ENCODE measurements at regions not wholly inside any gene's neighbourhood (a gene's known extent, or its start where the extent isn't known, plus 50 kb on each side); places are given as distances from the start of the nearest gene placed in this dataset.

- no peaks in the 10 kb centered on the region for H3K79me2 ChIP-seq (ENCODE audit: control insufficient read depth, insufficient read depth, low read length)
- DNase-seq (no peak), ATAC-seq (ENCODE audit: low read depth) (no peak)
- no peaks in the 10 kb centered on the region for H3K9me3 ChIP-seq (ENCODE audit: control extremely low read depth in 1 of 3, control insufficient read depth in 2 of 3, insufficient read depth in 1 of 3, low read length in 2 of 3)
- H3K4me1 ChIP-seq (ENCODE audit: control insufficient read depth in 2 of 2, insufficient read depth in 2 of 2, low read length in 2 of 2) = no peaks in the 10 kb centered on the region
- no peak overlapping the region for H3K4me3 Mint-ChIP-seq
- no peaks in the 10 kb centered on the region for H4K20me1 ChIP-seq (ENCODE audit: control insufficient read depth, insufficient read depth, low read length, poor library complexity, severe bottlenecking)
- H3K27ac ChIP-seq (ENCODE audit: low read length in 2 of 2) = no peak overlapping the region
- H3K36me3 ChIP-seq (replicated peaks in 1 of 2; ENCODE audit: control extremely low read depth in 1 of 2, control insufficient read depth in 1 of 2, extremely low read depth in 1 of 2, insufficient read depth in 2 of 2, low read length in 1 of 2) = no peaks in the 10 kb centered on the region
- WGBS (ENCODE audit: insufficient coverage) = no CpG with 5 or more reads among the region's 1 CpG
- no peak overlapping the region for H2AFZ ChIP-seq (ENCODE audit: insufficient read depth, low read depth, low read length, poor library complexity, severe bottlenecking)
- ChIA-PET CTCF (no interaction called here), POLR2A (no interaction called here)
- no peak overlapping the region for H3K4me2 ChIP-seq (replicated peaks; ENCODE audit: low read depth, low read length, poor library complexity, severe bottlenecking)
- H3K9me3 Mint-ChIP-seq (ENCODE audit: insufficient read depth) = no peaks in the 10 kb centered on the region
- intact Hi-C loops (cut with micrococcal nuclease) = no loop called here
- H3K4me1 Mint-ChIP-seq = no peaks in the 10 kb centered on the region
- no peak overlapping the region for H3K9ac ChIP-seq (ENCODE audit: low read length)
- no peaks in the 10 kb centered on the region for H3K27me3 ChIP-seq (replicated peaks in 1 of 4; ENCODE audit: control extremely low read depth in 1 of 4, control insufficient read depth in 3 of 4, insufficient read depth in 4 of 4, low read length in 3 of 4)
- no peak overlapping the region for H3K27ac Mint-ChIP-seq
- TF ChIP-seq CTCF (IDR thresholded peaks at IDR 0.05) = no peak
- no peak for TF ChIP-seq EZH2 (IDR thresholded peaks at IDR 0.05; ENCODE audit: borderline replicate concordance, insufficient read depth, low read depth, low read length, poor library complexity, severe bottlenecking)
- H3K27me3 Mint-ChIP-seq = no peaks in the 10 kb centered on the region
- no peak overlapping the region for H3K4me3 ChIP-seq (ENCODE audit: control extremely low read depth in 1 of 5, extremely low read depth in 1 of 5, insufficient read depth in 1 of 5, low read depth in 2 of 5, low read length in 4 of 5)
These were observed 136.3 kb upstream of the CXXC4 start for GRCh38 chr4:104631000-104631399.

GRCh38 chr4:104641418-104641817 lies 146.7 kb upstream of the CXXC4 start:
- H2AFZ ChIP-seq (ENCODE audit: insufficient read depth, low read depth, low read length, poor library complexity, severe bottlenecking) = no peak overlapping the region
- POLR2A ChIA-PET = no interaction called here
- DNase-seq (no peak), ATAC-seq (ENCODE audit: low read depth) (no peak)
- no peak overlapping the region for H3K4me2 ChIP-seq (replicated peaks; ENCODE audit: low read depth, low read length, poor library complexity, severe bottlenecking)
- H3K27me3 Mint-ChIP-seq = peaks cover 5% of the 10 kb centered on the region
- H3K36me3 ChIP-seq (replicated peaks in 1 of 2; ENCODE audit: control extremely low read depth in 1 of 2, control insufficient read depth in 1 of 2, extremely low read depth in 1 of 2, insufficient read depth in 2 of 2, low read length in 1 of 2) = no peaks in the 10 kb centered on the region
- no peak overlapping the region for H3K4me3 ChIP-seq (ENCODE audit: control extremely low read depth in 1 of 5, extremely low read depth in 1 of 5, insufficient read depth in 1 of 5, low read depth in 2 of 5, low read length in 4 of 5)
- no peaks in the 10 kb centered on the region for H3K4me1 Mint-ChIP-seq
- no peak overlapping the region for H3K27ac Mint-ChIP-seq
- no peaks in the 10 kb centered on the region for H3K4me1 ChIP-seq (ENCODE audit: control insufficient read depth in 2 of 2, insufficient read depth in 2 of 2, low read length in 2 of 2)
- H3K27me3 ChIP-seq (replicated peaks in 1 of 4; ENCODE audit: control extremely low read depth in 1 of 4, control insufficient read depth in 3 of 4, insufficient read depth in 4 of 4, low read length in 3 of 4) = no peaks in the 10 kb centered on the region
- no peak overlapping the region for H3K9ac ChIP-seq (ENCODE audit: low read length)
- no peaks in the 10 kb centered on the region for H3K9me3 Mint-ChIP-seq (ENCODE audit: insufficient read depth)
- no peak overlapping the region for H3K27ac ChIP-seq (ENCODE audit: low read length in 2 of 2)
- 63% methylated on average over 2 of the region's 3 CpGs for WGBS (ENCODE audit: insufficient coverage)
- no peak overlapping the region for H3K4me3 Mint-ChIP-seq
- intact Hi-C loops (cut with micrococcal nuclease) = no loop called here
- no peaks in the 10 kb centered on the region for H3K79me2 ChIP-seq (ENCODE audit: control insufficient read depth, insufficient read depth, low read length)
- no peaks in the 10 kb centered on the region for H4K20me1 ChIP-seq (ENCODE audit: control insufficient read depth, insufficient read depth, low read length, poor library complexity, severe bottlenecking)
- TF ChIP-seq EZH2 (IDR thresholded peaks at IDR 0.05; ENCODE audit: borderline replicate concordance, insufficient read depth, low read depth, low read length, poor library complexity, severe bottlenecking) = no peak
- TF ChIP-seq CTCF (IDR thresholded peaks at IDR 0.05) = no peak
- no peaks in the 10 kb centered on the region for H3K9me3 ChIP-seq (ENCODE audit: control extremely low read depth in 1 of 3, control insufficient read depth in 2 of 3, insufficient read depth in 1 of 3, low read length in 2 of 3)
- CTCF ChIA-PET = no interaction called here
